Heart left ventricle (tissue), 13 donors: ENCODE measurements at regions not wholly inside any gene's neighbourhood (a gene's known extent, or its start where the extent isn't known, plus 50 kb on each side); places are given as distances from the start of the nearest gene placed in this dataset.

Experiments
- POLR2A ChIP-seq, 2 donors: fragments of 450-650 bp; IDR thresholded peaks; one replicate each; pipeline ENCODE4 v1.6.1; 2017; ENCODE audit warnings: antibody characterized with exemption in 2 of 2, mild to moderate bottlenecking in 2 of 2, moderate library complexity in 2 of 2
- TF ChIP-seq, protein P1 (sequence below), 12 donors: fragments of 200-600 bp; sonication (generic) in 4 of 12; IDR thresholded peaks; one replicate each; pipeline versions ENCODE4 v1.5.0 to v1.8.0; 2018 to 2022; ENCODE audit warnings: antibody characterized with exemption in 12 of 12, mild to moderate bottlenecking in 5 of 12
- donor health status: ischemic (EF 13 %, LVEDD 7.1; RV severe dilation, severe dysfunction).
- donor health status: DM: no; HTN: yes; CAD: no.
- donor health status: DM: no; HTN: no; CAD: no.
- donor health status: ischemic (EF 25% LVEDD 6.9; RV normal size, moderate dysfunction).
- donor health status: ischemic (EF 25% LVEDD 5.7; RV mildly dilated, moderate dysfunction).
- donor health status: ischemic (EF 35%, LVEDD 5.7; RV mildly dilated, moderate dysfunction).
- donor health status: nonischemic (EF 11% LVEDD 7.7; RV severe dilation, severe dysfunction).
- donor health status: DM: yes; HTN: yes; CAD: no.
- donor health status: PGD.
- donor health status: ischemic (EF 29% LVEDD 5.4; RV normal size, mild dysfunction).
- donor health status: nonischemic (EF 23%, LVEDD 6.1; RV moderate dilation, normal function).

DNA sequence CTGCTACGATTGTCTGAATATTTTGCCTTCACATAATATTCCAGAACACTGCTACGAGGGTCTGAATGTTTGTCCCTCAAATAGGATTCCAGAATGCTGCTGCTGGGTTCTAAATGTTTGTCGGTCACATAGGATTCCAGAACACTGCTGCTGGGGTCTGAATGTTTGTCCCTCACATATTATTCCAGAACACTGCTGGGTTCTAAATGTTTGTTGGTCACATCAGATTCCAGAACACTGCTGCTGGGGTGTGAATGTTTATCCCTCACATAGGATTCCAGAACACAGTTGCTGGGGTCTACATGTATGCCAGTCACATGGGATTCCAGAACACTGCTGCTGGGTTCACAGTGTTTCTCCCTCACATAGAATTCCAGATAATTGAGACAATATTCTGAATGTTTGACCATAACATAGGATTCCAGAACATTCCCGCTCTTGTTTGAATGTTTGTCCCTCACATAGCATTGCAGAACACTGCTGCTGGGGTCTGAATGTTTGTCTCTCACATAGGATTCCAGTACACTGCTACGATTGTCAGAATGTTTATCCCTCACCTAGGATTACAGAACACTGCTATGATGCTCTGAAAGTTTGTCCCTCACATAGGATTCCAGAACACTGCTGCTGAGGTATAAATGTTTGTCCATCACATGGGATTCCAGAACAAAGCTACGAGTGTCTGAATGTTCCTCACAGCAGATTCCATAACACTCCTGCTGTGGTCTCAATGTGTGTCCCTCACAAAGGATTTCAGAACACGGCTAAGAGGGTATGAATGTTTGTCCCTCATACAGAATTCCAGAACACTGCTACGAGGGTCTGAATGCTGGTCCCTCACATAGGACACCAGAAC is 201.8 kb downstream of the FOXD4L6 start:
- TF ChIP-seq, protein P1, sequence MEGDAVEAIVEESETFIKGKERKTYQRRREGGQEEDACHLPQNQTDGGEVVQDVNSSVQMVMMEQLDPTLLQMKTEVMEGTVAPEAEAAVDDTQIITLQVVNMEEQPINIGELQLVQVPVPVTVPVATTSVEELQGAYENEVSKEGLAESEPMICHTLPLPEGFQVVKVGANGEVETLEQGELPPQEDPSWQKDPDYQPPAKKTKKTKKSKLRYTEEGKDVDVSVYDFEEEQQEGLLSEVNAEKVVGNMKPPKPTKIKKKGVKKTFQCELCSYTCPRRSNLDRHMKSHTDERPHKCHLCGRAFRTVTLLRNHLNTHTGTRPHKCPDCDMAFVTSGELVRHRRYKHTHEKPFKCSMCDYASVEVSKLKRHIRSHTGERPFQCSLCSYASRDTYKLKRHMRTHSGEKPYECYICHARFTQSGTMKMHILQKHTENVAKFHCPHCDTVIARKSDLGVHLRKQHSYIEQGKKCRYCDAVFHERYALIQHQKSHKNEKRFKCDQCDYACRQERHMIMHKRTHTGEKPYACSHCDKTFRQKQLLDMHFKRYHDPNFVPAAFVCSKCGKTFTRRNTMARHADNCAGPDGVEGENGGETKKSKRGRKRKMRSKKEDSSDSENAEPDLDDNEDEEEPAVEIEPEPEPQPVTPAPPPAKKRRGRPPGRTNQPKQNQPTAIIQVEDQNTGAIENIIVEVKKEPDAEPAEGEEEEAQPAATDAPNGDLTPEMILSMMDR (IDR thresholded peaks at IDR 0.05) = no peak
- TF ChIP-seq POLR2A (IDR thresholded peaks at IDR 0.05) = no peak
